ENCODE measurements at regions not wholly inside any gene's neighbourhood (a gene's known extent, or its start where the extent isn't known, plus 50 kb on each side); places are given as distances from the start of the nearest gene placed in this dataset.

GRCh38 chr10:36182179-36182566, 540.1 kb upstream of the FZD8 start:
- CTCF ChIA-PET (ENCODE audit: partially characterized antibody): no interaction called here
- H2AFZ ChIP-seq (ENCODE audit: low read length): no peak overlapping the region
- TF ChIP-seq RXRA (IDR thresholded peaks at IDR 0.05; ENCODE audit: insufficient read depth, low read depth, low read length) (no peak), EZH2 (IDR thresholded peaks at IDR 0.05; ENCODE audit: low read depth, low read length, severe bottlenecking) (no peak), SIX5 (IDR thresholded peaks at IDR 0.05; ENCODE audit: low read depth, low read length) (no peak), SAP30 (IDR thresholded peaks at IDR 0.05; ENCODE audit: insufficient read depth, insufficient replicate concordance, low read length) (no peak), MAFK (IDR thresholded peaks at IDR 0.05; ENCODE audit: low read depth, low read length) (no peak), CBX5 (IDR thresholded peaks at IDR 0.05; ENCODE audit: low read depth, low read length) (no peak), NRF1 (IDR thresholded peaks at IDR 0.05; ENCODE audit: low read depth, low read length) (no peak), SRF (IDR thresholded peaks at IDR 0.05; ENCODE audit: low read depth, low read length) (no peak), SP2 (IDR thresholded peaks at IDR 0.05; ENCODE audit: low read length) (no peak), CBX8 (IDR thresholded peaks at IDR 0.05; ENCODE audit: borderline replicate concordance, low read depth, low read length) (no peak), FOSL1 (IDR thresholded peaks at IDR 0.05; ENCODE audit: insufficient read depth, low read depth, low read length) (no peak), ATF3 (IDR thresholded peaks at IDR 0.05; ENCODE audit: insufficient read depth, low read depth, low read length) (no peak), KDM4A (IDR thresholded peaks at IDR 0.05; ENCODE audit: low read depth, low read length, severe bottlenecking) (no peak), TAF1 (IDR thresholded peaks at IDR 0.05; ENCODE audit: low read depth, low read length) (no peak), EP300 (IDR thresholded peaks at IDR 0.05; ENCODE audit: borderline replicate concordance in 1 of 2, low read depth in 2 of 2, low read length in 2 of 2) (no peak)

More at GRCh38 chr10:36182179-36182566, 540.1 kb upstream of the FZD8 start:
- H2BK20ac ChIP-seq (ENCODE audit: low read length): no peak overlapping the region
- WGBS, 2 experiments (ENCODE audit: extremely low coverage in 1 of 2, insufficient coverage in 1 of 2, insufficient read length in 1 of 2, insufficient replicate concordance in 2 of 2, low coverage in 1 of 2, low lambda C conversion rate in 2 of 2, missing lambda C conversion rate in 1 of 2): 86% methylated on average over 9 of the region's 9 CpGs; no CpG with 5 or more reads in 1 of the 2 experiments
- no peak for FAIRE-seq
- no peak overlapping the region for H3K27ac ChIP-seq (ENCODE audit: low read depth, low read length)
- peaks cover 0 to 5% (median under 1%) of the 10 kb centered on the region in 4 experiments; a peak in 4 of 7 replicates for H3K4me1 ChIP-seq (replicated peaks in 1 of 4; ENCODE audit: control insufficient read depth in 3 of 4, insufficient read depth in 4 of 4, low read length in 3 of 4)
- no peaks in the 10 kb centered on the region for H3K36me3 ChIP-seq (ENCODE audit: control insufficient read depth in 2 of 4, insufficient read depth in 4 of 4, low read length in 3 of 4)
- no peak overlapping the region for H4K91ac ChIP-seq (replicated peaks; ENCODE audit: insufficient read length, low read length)
- H3K79me1 ChIP-seq (ENCODE audit: low read depth, low read length): no peaks in the 10 kb centered on the region
- no peak overlapping the region for H3K56ac ChIP-seq (replicated peaks; ENCODE audit: insufficient read length, low read depth, low read length)
- no peaks in the 10 kb centered on the region for H3K79me2 ChIP-seq (ENCODE audit: control insufficient read depth in 1 of 2, insufficient read depth in 2 of 2, low read length in 2 of 2)
- H3K27me3 ChIP-seq (replicated peaks in 1 of 4; ENCODE audit: control insufficient read depth in 3 of 4, extremely low read depth in 1 of 4, insufficient read depth in 3 of 4, low read length in 3 of 4): peaks cover 0 to 8% (median 3%) of the 10 kb centered on the region in 4 experiments; a peak in 3 of 7 replicates
- H4K5ac ChIP-seq (ENCODE audit: insufficient read length, low read depth, low read length): no peak overlapping the region
- H3K4me3 ChIP-seq (ENCODE audit: extremely low read depth in 1 of 4, insufficient read depth in 2 of 4, low read depth in 3 of 4, low read length in 4 of 4): no peak overlapping the region
- H3K9me3 ChIP-seq (ENCODE audit: insufficient read depth in 2 of 2, low read depth in 1 of 2, low read length in 1 of 2): no peaks in the 10 kb centered on the region
- no peak overlapping the region for H2BK120ac ChIP-seq (replicated peaks; ENCODE audit: low read depth, low read length)
- H3K18ac ChIP-seq (ENCODE audit: extremely low read depth, low read length): no peak overlapping the region
- no peaks in the 10 kb centered on the region; the same call in 1 of the 2 replicates for H3K23me2 ChIP-seq (ENCODE audit: low read depth, low read length)
- no peak overlapping the region for H2BK15ac ChIP-seq (ENCODE audit: low read length)
- POLR2A ChIA-PET (ENCODE audit: partially characterized antibody): no interaction called here
- no peak overlapping the region for H2AK5ac ChIP-seq (ENCODE audit: low read depth, low read length)
- H4K20me1 ChIP-seq (replicated peaks in 1 of 2; ENCODE audit: control insufficient read depth in 1 of 2, insufficient read depth in 2 of 2, low read length in 2 of 2): no peaks in the 10 kb centered on the region
- H4K8ac ChIP-seq (ENCODE audit: extremely low read depth, insufficient read depth, low read length): no peak overlapping the region
- no peak overlapping the region for H3K4me2 ChIP-seq (ENCODE audit: insufficient read depth in 1 of 2, low read depth in 2 of 2, low read length in 2 of 2)
- H3K23ac ChIP-seq (ENCODE audit: insufficient read length): no peak overlapping the region
- H3K14ac ChIP-seq (ENCODE audit: insufficient read length): no peak overlapping the region
- H3K9ac ChIP-seq (replicated peaks in 1 of 4; ENCODE audit: extremely low read depth in 1 of 4, low read depth in 3 of 4, low read length in 3 of 4): no peak overlapping the region
- H2BK12ac ChIP-seq (ENCODE audit: low read depth, low read length): no peak overlapping the region
- no peak for DNase-seq (ENCODE audit: low read depth in 1 of 2, low spot score in 2 of 2)
- no peak overlapping the region for H3K4ac ChIP-seq (replicated peaks; ENCODE audit: insufficient read length, low read depth, low read length)
- no peak overlapping the region for H2BK5ac ChIP-seq (ENCODE audit: low read depth, low read length)
